GM12878 (cell line): ENCODE measurements at regions not wholly inside any gene's neighbourhood (a gene's known extent, or its start where the extent isn't known, plus 50 kb on each side); places are given as distances from the start of the nearest gene placed in this dataset.
"Not testable (repeated sequence)": the region's sequence is repeated elsewhere in the genome, so short reads cannot be mapped to it uniquely, and the experiment has no call there.

ENCODE experiments used
- EZH2 ChIP-seq: IDR thresholded peaks from 2 replicates; pipeline ENCODE4 v1.6.1; 2012; ENCODE audit warnings: low read depth, mild to moderate bottlenecking, control low read depth, inconsistent platforms, low read length, borderline replicate concordance; ENCODE audit not compliant: control insufficient read depth
- RFX5 ChIP-seq: IDR thresholded peaks from 2 replicates; pipeline ENCODE4 v1.6.1; 2011; ENCODE audit warnings: low read depth, low read length, improper control_type of control experiment
- TCF12 ChIP-seq: IDR thresholded peaks from 2 replicates; pipeline ENCODE4 v1.6.1; 2011; ENCODE audit warnings: low read depth, mild to moderate bottlenecking, low read length
- ZBTB11 ChIP-seq: fragments of 450-650 bp; formaldehyde crosslinking; IDR thresholded peaks from 2 replicates; pipeline ENCODE4 v1.5.0; 2022; ENCODE audit warnings: mild to moderate bottlenecking, missing genetic modification characterization
- TF ChIP-seq, protein P1 (sequence below): IDR thresholded peaks from 2 replicates; pipeline ENCODE4 v1.6.1; 2012; ENCODE audit warnings: low read depth, low read length, improper control_type of control experiment

DNA sequence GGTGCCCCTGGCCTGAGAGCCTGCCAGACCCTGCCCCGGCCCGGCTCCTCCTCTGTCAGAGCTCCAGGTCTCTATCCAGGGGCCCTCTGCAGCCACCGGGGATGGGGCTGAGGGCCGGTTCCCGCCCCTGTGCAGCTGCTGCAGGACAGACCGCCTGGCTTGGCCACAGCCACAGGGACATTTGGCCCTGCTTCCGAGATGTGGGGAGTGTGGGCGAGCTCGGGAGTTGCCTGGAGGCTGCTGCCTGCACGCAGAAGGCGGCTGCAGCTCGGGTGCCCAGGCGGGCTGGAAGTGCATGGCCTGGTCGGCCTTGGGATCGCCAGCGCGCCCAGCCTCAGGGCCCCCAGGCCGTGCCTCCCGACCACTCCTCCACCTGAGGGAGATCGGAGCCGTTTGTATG lies 284.8 kb downstream of the CWH43 start:
- TF ChIP-seq TCF12, RFX5, EZH2, ZBTB11: not testable (repeated sequence)
- TF ChIP-seq, protein P1, sequence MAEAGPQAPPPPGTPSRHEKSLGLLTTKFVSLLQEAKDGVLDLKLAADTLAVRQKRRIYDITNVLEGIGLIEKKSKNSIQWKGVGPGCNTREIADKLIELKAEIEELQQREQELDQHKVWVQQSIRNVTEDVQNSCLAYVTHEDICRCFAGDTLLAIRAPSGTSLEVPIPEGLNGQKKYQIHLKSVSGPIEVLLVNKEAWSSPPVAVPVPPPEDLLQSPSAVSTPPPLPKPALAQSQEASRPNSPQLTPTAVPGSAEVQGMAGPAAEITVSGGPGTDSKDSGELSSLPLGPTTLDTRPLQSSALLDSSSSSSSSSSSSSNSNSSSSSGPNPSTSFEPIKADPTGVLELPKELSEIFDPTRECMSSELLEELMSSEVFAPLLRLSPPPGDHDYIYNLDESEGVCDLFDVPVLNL: not testable (repeated sequence)
